HG03571 (cell line): ENCODE measurements at regions not wholly inside any gene's neighbourhood (a gene's known extent, or its start where the extent isn't known, plus 50 kb on each side); places are given as distances from the start of the nearest gene placed in this dataset.
"Not testable (repeated sequence)": the region's sequence is repeated elsewhere in the genome, so short reads cannot be mapped to it uniquely, and the experiment has no call there.

ENCODE experiments used
- ATAC-seq: cut with Tn5 transposase; IDR thresholded peaks from one replicate; pipeline ENCODE4 v1.9.1; 2021; ENCODE audit not compliant: unreplicated experiment

GRCh38 chr5:68116408-68116807 lies 99.1 kb upstream of the PIK3R1 start:
- no peak for ATAC-seq

DNA sequence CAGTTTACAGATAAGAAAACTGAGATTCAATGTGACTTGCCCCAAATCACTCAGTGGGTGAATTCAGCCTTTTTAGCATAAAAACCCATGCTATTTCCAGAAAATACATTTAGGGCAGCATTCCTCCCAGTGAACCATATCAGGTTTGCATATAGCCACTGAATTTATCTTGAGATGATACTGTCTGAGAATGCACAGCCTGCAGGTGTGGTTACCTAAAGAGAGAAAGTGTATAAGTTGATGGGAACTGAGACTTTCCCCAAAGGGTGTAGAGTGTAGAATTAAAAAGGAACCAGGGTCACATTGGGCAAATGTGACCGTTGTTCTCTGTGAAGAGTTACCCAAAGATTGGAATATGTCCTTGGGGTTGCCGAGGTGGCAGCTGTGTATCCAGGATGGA lies 100.0 kb upstream of the PIK3R1 start:
- no peak for ATAC-seq

- ATAC-seq: no peak
These were observed 101.0 kb upstream of the PIK3R1 start for GRCh38 chr5:68114378-68115040.

DNA sequence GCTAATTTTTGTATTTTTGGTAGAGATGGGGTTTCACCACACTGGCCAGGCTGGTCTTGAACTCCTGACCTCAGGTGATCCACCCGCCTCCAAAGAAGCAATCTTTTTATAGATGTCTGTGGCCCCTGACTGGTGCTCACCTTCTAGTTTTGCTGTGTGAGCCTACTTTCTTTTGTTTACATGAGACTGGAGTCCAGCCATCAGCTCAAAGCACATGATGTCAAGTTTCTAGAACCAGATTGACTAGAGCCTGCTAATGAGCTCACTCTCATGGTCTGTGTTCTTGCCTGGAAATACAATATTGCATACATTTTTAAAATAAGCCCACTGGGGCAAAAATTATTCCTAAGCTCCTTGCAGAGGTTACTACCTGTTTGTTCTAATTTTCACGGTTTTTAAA lies 102.9 kb upstream of the PIK3R1 start:
- no peak for ATAC-seq

- ATAC-seq: no peak
These were observed 104.7 kb upstream of the PIK3R1 start for GRCh38 chr5:68110894-68111293.

DNA sequence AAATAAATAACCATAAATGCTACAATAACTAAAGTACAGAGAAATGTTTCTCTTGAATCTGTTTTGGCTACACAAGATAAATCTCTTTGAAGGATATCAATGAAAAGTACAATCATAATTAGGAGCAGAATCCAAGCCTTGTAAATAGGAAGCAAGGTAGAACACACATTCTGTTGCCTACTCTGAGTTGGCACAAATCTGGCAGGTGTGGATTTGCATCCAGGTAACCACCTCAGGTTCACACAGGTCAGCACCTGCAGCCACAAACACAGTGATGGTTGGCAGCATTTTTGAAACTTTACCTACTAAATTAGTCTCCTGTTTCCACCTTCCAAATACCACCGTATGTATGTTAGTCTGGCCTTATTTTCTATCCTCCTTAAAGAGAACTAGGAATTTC lies 105.3 kb upstream of the PIK3R1 start:
- ATAC-seq: no peak

GRCh38 chr5:68104217-68104616 lies 111.3 kb upstream of the PIK3R1 start:
- not testable (repeated sequence) for ATAC-seq

DNA sequence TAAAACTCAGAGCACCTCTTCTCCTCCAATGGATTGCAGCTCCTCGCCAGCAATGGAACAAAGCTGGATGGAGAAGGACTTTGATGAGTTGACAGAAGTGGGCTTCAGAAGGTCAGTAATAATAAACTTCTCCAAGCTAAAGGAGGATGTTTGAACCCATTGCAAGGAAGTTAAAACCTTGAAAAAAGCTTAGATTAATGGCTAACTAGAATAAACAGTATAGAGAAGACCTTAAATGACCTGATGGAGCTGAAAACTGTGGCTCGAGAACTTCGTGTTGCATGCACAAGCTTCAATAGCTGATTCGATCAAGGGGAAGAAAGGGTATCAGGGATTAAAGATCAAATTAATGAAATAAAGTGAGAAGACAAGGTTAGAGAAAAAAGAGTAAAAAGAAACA lies 112.3 kb upstream of the PIK3R1 start:
- not testable (repeated sequence) for ATAC-seq

DNA sequence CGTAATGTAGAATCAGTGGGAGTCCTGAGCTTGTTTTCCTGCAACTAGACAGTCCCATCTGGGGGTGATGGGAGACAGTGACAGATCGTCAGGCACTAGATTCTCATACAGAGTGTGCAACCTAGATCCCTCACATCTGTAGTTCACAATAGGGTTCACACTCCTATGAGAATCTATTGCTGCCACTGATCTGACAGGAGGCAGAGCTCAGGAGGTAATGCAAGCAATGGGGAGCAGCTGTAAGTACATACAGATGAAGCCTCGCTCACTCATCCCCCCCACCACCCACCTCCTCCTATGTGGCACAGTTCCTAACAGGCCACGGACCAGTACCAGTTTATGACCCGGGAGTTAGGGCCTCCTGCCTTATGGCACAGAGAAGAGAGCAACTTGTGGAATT lies 116.2 kb upstream of the PIK3R1 start:
- ATAC-seq: no peak

DNA sequence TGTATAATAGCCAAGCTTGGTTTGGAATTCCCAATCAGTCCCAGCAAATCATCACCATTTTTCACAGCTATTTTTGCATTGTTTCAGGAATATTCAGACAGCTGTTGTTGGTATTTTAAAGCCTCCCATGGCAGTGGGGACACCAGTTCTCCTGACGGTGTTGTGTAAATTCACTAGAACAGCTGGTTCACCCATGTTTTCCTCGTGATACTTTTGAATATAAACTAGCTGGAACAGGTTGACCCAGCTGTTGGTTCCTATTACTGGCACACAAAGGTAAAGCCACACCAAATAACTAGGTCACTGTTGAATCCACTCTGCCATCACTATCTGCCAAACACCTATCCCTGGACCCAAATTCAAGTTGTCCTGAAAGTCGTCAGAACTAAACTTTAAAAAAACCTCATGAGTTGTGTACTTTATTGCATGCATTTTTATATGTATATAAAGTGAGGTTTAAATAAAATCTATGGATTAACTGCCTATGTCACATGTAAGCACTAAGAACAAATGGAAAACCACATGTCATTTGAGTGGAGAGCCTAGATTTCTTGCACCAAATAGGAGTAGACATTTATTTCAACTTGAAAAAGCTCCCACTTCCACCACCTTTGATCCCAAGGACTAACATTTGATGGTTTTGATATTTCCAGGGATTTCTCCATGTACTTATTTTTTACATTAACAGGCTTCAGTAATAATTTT lies 121.9 kb upstream of the PIK3R1 start:
- no peak for ATAC-seq

GRCh38 chr5:68088302-68088701 lies 127.3 kb upstream of the PIK3R1 start:
- no peak for ATAC-seq

- ATAC-seq: no peak
These were observed 127.7 kb upstream of the PIK3R1 start for GRCh38 chr5:68087866-68088265.

- ATAC-seq: no peak
These were observed 128.7 kb upstream of the PIK3R1 start for GRCh38 chr5:68086857-68087256.

DNA sequence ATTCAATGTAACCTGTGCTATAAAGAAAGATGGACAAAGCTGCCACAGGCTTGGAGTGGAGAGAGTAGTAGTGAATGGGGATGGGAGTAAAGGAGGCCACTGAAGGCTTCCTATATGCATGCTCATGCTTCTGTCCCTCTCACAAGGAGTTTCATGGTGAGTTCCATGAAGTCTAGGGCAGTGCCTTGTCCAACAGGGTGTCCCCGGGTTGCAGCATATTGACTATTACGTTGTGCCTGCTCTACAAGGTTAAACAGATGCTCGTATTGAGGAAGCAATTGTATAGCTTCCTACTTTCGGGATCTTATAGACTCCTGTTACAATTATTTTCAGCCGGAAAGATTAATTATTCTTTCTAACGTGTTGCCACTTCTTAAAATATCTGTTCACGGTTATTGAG lies 129.1 kb upstream of the PIK3R1 start:
- ATAC-seq: no peak

DNA sequence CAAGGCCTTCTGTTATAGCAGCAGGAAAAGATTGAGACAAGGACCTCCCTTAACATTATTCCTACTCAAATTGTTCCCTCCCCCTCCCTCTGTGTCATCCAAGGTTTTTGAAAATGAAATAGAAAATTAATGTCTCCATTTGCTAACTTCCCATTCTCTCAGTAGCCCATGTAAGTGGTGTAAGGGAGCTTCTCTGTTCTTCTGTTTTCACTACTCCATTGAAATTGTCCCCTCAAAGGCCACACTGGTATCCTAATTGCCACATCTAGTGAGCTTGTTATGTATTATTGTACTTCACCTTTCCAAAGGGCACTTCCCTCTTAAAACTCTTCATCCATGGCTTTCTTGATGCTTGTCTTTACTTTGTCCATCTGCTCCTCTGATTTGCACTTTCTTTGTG lies 131.2 kb upstream of the PIK3R1 start:
- no peak for ATAC-seq

DNA sequence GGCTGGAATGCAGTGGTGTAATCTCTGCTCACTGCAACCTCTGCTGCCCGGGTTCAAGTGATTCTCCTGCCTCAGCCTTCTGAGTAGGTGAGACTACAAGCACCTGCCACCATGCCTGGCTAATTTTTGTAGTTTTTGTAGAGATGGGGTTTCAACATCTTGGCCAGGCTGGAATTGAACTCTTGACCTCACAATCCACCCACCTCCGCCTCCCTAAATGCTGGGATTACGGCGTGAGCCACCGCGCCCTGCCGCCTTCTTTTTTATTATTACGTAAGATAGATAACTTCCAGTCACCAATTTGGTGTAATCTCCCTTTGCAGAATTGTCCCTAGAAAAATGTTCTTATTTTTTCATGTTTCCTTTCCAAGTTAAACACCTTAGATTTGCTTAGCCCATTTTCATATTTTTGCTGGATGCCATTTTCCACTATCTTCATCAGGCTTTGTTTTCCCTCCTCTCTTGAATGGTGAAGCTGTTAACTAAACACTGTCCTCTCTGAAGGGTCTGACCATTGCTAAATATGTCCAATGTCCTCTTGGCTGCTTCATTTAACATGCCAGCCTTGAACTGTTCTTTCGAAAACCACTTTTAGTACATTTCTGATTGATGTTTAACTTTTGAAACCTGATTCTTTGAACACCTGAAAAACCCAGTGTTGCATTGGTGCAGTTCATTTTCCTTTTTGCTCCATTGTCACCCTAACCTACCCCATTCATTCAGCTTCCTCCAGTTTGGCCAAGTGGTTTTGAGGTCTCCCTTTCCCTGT lies 135.1 kb upstream of the PIK3R1 start:
- ATAC-seq: no peak

DNA sequence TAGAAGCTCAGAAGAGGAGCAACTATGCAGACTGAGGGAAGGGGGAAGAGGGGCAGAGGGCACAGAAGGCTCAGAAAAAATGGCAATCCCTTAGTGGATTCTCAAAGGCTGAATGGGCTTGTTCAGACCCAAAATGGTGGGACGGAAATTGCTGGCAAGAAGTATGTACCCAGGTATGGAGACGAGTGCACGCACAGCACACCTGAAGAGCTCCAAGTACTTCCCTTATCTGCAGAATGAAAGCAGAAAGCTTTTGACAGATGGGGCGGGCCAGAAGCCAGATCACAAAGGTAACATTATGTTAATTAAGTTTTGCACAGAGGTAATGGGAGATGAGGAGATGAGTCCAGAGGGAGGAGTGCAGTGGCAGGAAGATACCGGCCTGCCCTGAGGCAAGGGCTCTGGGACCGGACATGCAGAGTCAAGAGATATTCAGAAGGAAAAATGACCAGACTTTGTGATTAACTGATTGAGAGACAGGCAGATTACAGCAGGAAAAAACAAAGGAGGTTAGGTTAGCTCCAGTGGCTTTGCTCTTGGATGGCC lies 138.1 kb upstream of the PIK3R1 start:
- no peak for ATAC-seq

DNA sequence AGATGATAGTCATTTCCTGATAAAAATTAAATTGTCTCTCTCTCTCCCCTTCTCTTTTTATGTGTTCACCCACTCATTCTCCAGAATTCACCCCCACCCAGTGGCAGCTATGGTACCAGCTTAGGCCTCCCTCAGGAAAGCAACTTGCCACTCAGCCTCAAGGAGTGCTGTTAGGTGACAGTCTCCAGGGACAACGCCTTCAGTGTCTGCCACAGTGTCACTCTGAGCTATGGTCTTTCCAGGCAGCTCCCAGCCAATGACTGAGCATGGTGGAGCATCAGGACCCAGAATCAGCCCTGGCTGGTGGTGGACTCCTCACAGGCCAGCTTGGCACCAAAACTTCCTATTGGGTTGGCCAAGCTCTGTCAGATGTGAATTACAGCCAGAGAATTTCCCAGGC lies 140.9 kb upstream of the PIK3R1 start:
- no peak for ATAC-seq

GRCh38 chr5:68074048-68074632 lies 141.4 kb upstream of the PIK3R1 start:
- no peak for ATAC-seq

DNA sequence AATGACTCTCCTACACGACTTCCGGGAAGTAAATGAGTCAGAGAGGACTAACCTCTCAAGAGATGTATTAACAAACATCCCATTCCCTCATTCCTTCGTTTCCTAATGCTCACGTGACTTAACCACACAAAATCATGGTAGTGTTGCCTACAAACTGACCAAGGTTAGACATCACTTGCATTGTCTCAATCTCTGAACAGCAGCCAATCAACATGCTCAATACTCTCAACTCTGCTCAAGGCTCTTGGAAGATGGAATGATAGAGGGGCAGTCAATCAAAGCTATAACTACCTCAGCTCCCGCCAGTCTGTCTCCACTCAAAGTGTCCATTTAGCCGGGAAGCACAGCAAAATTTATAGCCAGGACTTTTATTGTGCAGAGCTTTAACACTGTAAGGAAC lies 143.8 kb upstream of the PIK3R1 start:
- ATAC-seq: no peak

DNA sequence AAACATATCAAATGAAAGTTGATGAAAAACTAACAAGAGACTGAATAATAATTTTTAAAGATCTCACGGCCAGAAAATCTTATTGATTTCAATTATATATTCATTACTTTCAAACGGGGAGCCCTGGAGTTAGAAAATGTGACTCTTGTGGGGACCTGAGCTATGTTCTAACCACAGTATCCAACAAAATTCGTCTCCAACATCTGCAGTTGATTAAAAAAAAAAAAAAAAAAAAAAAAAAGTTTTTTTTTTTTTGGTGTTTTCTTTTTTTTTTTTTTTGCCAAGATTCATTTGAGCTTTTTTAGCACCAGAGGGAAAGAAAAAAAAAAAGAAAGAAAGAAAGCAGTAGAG lies 144.3 kb upstream of the PIK3R1 start:
- no peak for ATAC-seq
